ENCODE measurements at regions not wholly inside any gene's neighbourhood (a gene's known extent, or its start where the extent isn't known, plus 50 kb on each side); places are given as distances from the start of the nearest gene placed in this dataset.

- BruUV-seq (replicated peaks), result no TSS peak
- H3K4me3 ChIP-seq, result no peak overlapping the region
- ChIA-PET CTCF (ENCODE audit: low intra/inter-chr PET ratio) (no interaction called here), POLR2A (no interaction called here)
- intact Hi-C loops (cut with micrococcal nuclease) (no loop called here), in situ Hi-C loops (cut with MboI) (no loop called here)
- 0% methylated on average over 1 of the region's 1 CpG for whole genome bisulfite sequencing (ENCODE audit: insufficient coverage, low coverage, missing lambda C conversion rate)
- H4K20me1 ChIP-seq (replicated peaks; ENCODE audit: control insufficient read depth, insufficient read depth, low read length), result no peaks in the 10 kb centered on the region
- H2AFZ ChIP-seq (ENCODE audit: low read depth, low read length), result no peak overlapping the region
- H3K79me2 ChIP-seq (ENCODE audit: control insufficient read depth, insufficient read depth, low read length), result no peaks in the 10 kb centered on the region
- no peaks in the 10 kb centered on the region for H3K27me3 ChIP-seq (ENCODE audit: control insufficient read depth in 2 of 2, insufficient read depth in 2 of 2, low read length in 2 of 2)
- no peak overlapping the region for H3K27ac ChIP-seq (ENCODE audit: extremely low read depth, low read depth, low read length)
- H3K36me3 ChIP-seq (ENCODE audit: control insufficient read depth, insufficient read depth, low read length), result no peaks in the 10 kb centered on the region
- H3K9me1 ChIP-seq (ENCODE audit: control insufficient read depth, insufficient read depth, low read length), result no peaks in the 10 kb centered on the region
- FAIRE-seq (no peak), ATAC-seq (no peak), DNase-seq (ENCODE audit: extremely low read depth in 1 of 4, low spot score in 3 of 4) (no peak)
- no peaks in the 10 kb centered on the region for H3K4me1 ChIP-seq (replicated peaks in 1 of 2; ENCODE audit: control insufficient read depth in 2 of 2, insufficient read depth in 2 of 2, low read length in 2 of 2)
- no peaks in the 10 kb centered on the region for H3K9me3 ChIP-seq (replicated peaks; ENCODE audit: control insufficient read depth, insufficient read depth, low read depth, low read length)
- H3K4me2 ChIP-seq (ENCODE audit: insufficient read depth, low read length), result no peak overlapping the region
- no peak overlapping the region for H3K9ac ChIP-seq (ENCODE audit: insufficient read depth in 1 of 2, low read depth in 2 of 2, low read length in 2 of 2)
- TF ChIP-seq FOXP1 (CRISPR knock-in tag; IDR thresholded peaks at IDR 0.05), result no peak
- TF ChIP-seq, protein P1, sequence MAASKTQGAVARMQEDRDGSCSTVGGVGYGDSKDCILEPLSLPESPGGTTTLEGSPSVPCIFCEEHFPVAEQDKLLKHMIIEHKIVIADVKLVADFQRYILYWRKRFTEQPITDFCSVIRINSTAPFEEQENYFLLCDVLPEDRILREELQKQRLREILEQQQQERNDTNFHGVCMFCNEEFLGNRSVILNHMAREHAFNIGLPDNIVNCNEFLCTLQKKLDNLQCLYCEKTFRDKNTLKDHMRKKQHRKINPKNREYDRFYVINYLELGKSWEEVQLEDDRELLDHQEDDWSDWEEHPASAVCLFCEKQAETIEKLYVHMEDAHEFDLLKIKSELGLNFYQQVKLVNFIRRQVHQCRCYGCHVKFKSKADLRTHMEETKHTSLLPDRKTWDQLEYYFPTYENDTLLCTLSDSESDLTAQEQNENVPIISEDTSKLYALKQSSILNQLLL (CRISPR knock-in tag; IDR thresholded peaks at IDR 0.05; ENCODE audit: borderline replicate concordance), result no peak
- no peak for TF ChIP-seq CHD4 (IDR thresholded peaks at IDR 0.05; ENCODE audit: insufficient read depth, insufficient replicate concordance, low read depth, low read length, poor library complexity, severe bottlenecking)
- no peak for TF ChIP-seq ZNF146 (CRISPR knock-in tag; IDR thresholded peaks at IDR 0.05; ENCODE audit: unreplicated experiment)
- TF ChIP-seq ZNF212 (CRISPR knock-in tag; IDR thresholded peaks at IDR 0.05), result no peak
- no peak for TF ChIP-seq U2AF1 (optimal IDR thresholded peaks at IDR 0.05; ENCODE audit: low read depth, low read length)
- no peak for TF ChIP-seq ARNT (IDR thresholded peaks at IDR 0.05)
- no peak for TF ChIP-seq PREB (CRISPR knock-in tag; IDR thresholded peaks at IDR 0.05)
- no peak for TF ChIP-seq LARP7 (IDR thresholded peaks at IDR 0.05)
- TF ChIP-seq JUN (IDR thresholded peaks at IDR 0.05; ENCODE audit: borderline replicate concordance, low read depth, low read length), result no peak
- no peak for TF ChIP-seq JUN (CRISPR knock-in tag; IDR thresholded peaks at IDR 0.05; ENCODE audit: borderline replicate concordance)
- TF ChIP-seq, protein P2, sequence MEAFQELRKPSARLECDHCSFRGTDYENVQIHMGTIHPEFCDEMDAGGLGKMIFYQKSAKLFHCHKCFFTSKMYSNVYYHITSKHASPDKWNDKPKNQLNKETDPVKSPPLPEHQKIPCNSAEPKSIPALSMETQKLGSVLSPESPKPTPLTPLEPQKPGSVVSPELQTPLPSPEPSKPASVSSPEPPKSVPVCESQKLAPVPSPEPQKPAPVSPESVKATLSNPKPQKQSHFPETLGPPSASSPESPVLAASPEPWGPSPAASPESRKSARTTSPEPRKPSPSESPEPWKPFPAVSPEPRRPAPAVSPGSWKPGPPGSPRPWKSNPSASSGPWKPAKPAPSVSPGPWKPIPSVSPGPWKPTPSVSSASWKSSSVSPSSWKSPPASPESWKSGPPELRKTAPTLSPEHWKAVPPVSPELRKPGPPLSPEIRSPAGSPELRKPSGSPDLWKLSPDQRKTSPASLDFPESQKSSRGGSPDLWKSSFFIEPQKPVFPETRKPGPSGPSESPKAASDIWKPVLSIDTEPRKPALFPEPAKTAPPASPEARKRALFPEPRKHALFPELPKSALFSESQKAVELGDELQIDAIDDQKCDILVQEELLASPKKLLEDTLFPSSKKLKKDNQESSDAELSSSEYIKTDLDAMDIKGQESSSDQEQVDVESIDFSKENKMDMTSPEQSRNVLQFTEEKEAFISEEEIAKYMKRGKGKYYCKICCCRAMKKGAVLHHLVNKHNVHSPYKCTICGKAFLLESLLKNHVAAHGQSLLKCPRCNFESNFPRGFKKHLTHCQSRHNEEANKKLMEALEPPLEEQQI (IDR thresholded peaks at IDR 0.05), result no peak
- TF ChIP-seq ZNF764 (CRISPR knock-in tag; IDR thresholded peaks at IDR 0.05; ENCODE audit: low read depth), result no peak
Measured at GRCh38 chr2:220811952-220812570, 760.0 kb downstream of the EPHA4 start.

Measured in K562 (cell line).